ENCODE measurements at regions not wholly inside any gene's neighbourhood (a gene's known extent, or its start where the extent isn't known, plus 50 kb on each side); places are given as distances from the start of the nearest gene placed in this dataset.

DNA sequence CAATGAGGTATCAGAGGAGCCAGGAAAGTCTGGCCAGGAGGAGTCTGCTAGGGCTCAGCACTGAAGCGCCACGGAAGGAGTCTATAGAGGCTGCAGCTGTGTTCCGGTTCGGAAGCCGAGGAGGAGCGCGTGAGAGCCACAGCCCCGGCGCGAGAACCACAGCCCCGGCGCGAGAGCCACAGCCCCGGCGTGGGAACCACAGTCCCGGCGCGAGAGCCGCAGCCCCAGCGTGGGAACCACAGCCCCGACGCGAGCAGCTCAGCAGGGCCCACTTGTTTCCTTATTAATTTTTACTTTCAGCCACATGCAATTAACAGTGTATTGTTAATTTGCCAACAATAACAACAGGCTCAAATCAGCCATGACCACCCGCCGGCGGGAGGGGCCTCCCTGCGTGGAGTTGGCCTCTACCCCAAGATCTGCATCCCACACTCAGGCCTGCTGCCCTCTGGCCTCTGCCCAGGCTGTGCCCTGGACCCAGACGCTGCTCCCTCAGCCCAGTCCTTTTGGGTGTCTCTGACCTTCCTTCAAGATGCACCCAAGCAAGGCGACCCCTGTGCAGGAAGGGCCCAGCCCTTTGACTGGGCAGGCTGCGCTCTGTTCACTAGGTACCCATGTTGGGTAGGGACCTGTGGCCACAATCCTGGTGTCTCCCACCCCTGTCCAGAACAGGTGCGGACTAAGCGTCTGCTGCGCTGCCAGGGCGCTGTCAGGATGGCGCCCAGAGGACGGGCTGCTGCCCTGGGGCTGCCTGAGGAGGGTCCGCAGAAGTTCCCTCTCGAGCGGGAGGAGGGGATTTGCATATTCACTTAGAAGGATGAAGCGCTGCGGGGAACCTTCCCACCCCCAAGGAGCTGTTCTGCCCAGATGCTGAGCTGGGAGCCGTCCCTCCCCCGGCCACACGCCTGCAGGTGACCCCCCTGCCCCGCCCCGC is 113.8 kb downstream of the ADRA2C start:
- TF ChIP-seq, protein P1, sequence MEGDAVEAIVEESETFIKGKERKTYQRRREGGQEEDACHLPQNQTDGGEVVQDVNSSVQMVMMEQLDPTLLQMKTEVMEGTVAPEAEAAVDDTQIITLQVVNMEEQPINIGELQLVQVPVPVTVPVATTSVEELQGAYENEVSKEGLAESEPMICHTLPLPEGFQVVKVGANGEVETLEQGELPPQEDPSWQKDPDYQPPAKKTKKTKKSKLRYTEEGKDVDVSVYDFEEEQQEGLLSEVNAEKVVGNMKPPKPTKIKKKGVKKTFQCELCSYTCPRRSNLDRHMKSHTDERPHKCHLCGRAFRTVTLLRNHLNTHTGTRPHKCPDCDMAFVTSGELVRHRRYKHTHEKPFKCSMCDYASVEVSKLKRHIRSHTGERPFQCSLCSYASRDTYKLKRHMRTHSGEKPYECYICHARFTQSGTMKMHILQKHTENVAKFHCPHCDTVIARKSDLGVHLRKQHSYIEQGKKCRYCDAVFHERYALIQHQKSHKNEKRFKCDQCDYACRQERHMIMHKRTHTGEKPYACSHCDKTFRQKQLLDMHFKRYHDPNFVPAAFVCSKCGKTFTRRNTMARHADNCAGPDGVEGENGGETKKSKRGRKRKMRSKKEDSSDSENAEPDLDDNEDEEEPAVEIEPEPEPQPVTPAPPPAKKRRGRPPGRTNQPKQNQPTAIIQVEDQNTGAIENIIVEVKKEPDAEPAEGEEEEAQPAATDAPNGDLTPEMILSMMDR (IDR thresholded peaks at IDR 0.05), result no peak
- TF ChIP-seq POLR2A (IDR thresholded peaks at IDR 0.05), result no peak
